ENCODE measurements at regions not wholly inside any gene's neighbourhood (a gene's known extent, or its start where the extent isn't known, plus 50 kb on each side); places are given as distances from the start of the nearest gene placed in this dataset.
"Not testable (repeated sequence)": the region's sequence is repeated elsewhere in the genome, so short reads cannot be mapped to it uniquely, and the experiment has no call there.

DNA sequence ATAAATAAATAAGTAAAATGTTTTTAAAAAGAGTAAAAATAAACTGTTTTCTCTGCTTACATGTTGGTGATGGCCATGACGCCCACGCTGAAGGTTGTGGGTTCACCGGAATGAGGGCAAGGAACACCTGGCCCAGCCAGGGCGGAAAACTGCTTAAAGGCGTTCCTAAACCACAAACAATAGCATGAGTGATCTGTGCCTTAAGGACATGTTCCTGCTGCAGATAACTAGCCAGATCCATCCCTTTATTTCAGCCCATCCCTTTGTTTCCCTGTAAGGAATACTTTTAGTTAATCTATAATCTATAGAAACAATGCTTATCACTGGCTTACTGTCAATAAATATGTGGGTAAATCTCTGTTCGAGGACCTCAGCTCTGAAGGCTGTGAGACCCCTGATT is 63.3 kb upstream of the CEP78 start:
- DNase-seq = not testable (repeated sequence)

GRCh38 chr9:78171651-78172050 is 64.2 kb upstream of the CEP78 start:
- DNase-seq = no peak

DNA sequence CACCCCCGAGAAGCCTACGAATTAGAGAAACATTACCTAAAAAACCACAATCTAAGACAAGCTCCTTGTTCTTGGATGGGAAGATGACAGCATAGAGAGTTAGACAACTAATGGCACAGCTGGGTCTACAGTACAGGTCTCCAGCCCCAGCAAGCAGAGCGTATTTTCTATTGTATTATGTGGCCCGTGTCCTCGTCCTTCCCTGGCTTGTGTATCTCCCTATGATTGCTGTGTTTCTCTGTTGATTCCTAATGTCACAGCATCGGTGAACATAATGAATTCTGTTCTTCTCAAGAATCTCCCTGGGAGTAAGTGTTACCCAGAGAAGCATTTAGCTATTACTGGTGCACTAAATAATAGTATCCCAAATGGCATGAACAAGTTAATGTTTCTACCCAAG is 66.8 kb upstream of the CEP78 start:
- no peak for DNase-seq

DNA sequence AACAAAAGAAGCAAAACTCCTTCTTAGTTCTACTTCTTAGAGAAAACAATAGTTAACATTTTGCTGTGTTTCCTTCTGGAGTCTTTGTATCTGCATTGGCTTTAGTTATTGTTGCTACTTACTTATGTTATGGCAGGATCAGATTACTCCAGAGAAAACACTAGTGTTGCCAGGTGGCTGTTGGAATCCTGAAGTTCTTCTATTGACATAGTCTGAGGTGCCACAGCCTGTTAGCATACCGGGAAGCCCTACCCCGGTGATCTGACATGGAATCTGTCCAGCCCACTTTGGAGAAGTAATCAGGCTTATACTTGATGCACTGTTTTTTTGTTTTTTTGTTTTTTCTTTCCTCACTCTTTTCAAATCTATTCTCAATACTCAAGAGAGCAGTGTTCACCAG is 68.5 kb upstream of the CEP78 start:
- DNase-seq = no peak

GRCh38 chr9:78163834-78164233 is 72.0 kb upstream of the CEP78 start:
- no peak for DNase-seq

DNA sequence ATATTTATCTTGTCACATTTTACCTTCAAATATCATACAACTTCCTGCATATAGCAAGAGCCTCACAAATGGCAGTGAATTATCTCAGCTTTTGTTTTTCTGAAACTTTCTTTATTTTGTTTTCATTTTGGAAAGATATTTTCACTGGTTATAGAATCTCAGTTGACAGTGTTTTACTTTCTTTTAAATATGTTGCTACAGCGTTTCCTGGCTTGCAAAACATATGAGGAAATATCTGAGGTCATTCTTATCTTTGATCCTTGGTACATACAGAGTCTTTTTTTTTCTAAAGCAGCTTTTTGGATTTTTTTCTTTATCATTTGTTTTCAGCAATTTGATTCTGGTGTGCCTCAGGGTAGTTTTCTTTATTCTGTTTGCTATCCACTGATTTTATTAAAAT is 77.6 kb upstream of the CEP78 start:
- no peak for DNase-seq

- no peak for DNase-seq
Observed at GRCh38 chr9:78150983-78151356, 84.9 kb upstream of the CEP78 start.

DNA sequence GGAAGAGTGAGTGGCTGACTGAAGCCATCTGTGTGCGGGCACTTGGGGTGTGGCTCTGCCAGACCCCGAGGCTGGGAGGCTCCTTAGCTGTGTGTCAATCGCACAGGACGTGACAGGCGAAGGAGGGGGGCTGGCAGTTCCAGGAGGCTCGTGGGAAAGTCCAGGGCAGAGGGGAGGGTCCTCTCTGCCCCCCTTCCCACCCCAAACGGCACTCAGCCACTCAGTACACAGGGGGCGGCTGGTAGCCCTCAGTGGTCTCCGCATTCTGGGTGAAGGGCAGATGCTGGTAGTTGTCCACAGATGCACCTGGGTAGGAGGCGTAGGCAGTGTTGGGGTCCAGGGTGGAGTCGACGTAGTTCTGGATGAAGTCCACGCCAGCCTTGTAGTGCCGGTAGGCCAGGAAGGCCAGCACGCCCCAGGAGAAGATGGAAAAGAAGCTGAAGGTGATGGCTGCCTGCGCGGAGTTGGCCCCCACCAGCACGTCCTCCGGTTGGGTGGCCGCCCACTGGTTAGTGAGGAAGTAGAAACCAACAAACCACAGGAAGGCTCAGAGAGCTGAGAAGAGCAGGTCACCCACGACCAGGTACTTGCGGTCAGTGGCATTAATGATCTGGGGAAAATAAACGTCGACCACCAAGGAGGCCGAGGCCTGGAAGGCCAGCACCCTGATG is 85.4 kb upstream of the CEP78 start:
- no peak for DNase-seq

DNA sequence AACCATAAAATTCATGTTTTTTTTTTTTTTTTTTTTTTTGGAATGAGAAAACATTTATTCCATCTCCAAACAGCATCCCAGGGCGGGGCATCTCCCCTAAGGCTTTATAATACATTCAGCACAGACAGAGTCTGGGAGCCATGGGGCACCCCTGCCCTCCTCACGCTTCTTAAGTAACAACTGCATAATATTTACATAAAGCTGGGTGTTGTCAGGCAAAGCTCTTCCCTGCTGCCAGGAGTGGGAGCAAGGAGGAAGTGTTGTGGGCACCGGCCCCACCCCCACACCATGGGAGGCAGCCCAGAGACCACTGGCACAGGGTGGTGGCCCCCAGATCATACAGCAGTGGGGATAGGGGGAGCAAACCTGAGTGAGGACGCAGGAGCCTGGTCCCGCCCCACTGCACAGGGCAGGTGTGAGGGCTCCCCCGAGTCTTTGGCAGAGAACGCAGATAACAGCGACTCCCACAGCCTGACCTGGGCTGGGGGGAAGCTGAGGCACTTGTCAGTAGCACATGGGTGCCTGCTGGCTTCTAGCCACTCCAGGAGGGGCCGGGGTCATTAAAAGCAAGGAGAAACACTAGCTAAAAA is 86.1 kb upstream of the CEP78 start:
- DNase-seq = no peak

- no peak for DNase-seq
Observed at GRCh38 chr9:78146241-78146640, 89.6 kb upstream of the CEP78 start.

GRCh38 chr9:78144663-78145377 is 91.1 kb upstream of the CEP78 start:
- no peak for DNase-seq

- DNase-seq = no peak
Observed at GRCh38 chr9:78144008-78144381, 91.9 kb upstream of the CEP78 start.

DNA sequence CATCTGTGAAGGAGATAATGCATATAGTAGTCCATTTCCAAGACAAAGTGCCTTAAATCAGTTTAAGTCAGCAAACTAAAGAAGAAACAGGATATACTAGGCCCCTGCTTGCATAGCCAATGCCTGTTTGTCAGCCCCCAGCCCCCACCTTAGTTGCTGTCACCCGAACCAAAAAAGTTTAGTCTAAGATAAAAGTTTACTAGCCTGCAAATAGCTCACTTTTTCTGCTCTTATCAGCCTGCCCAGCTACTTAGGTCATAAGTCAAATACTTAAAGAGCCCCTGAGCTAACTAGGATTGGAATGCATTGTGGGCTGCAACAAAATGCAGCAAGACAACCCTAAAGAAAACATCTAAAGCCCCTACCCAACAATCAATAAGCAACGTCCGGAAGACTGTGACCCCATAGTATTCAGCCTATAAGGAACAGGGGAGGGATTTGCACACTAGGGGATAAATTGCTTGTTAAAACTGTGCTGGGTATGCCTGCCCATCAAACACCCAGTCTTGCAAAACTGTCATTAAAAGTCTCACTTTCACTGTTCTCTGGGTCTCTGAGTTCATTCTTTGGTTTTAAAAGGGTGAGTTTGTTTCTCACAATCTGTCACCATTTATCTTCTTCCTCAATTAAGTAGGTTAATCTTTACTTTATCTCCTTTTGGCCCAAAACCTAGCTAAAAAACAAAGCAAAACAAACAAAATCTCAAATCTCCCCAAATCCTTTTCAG is 92.4 kb upstream of the CEP78 start:
- DNase-seq = no peak

DNA sequence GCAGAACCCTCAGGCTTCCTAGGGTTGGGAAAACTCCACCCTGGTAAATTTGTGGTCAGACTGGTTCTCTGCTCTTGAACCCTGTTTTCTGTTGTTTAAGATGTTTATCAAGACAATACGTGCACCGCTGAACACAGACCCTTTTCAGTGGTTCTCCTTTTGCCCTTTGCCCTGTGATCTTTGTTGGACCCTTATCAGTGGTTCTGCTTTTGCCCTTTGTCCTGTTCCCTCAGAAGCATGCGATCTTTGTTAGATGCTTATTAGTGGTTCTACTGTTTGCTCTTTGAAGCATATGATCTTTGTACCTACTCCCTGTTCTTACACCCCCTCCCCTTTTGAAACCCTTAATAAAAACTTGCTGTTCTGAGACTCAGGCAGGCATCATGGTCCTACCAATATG is 93.6 kb upstream of the CEP78 start:
- DNase-seq = not testable (repeated sequence)

- no peak for DNase-seq
Observed at GRCh38 chr9:78133751-78134150, 102.1 kb upstream of the CEP78 start.

- DNase-seq = no peak
Observed at GRCh38 chr9:78132701-78133058, 101.1 kb upstream of the GNAQ start.

GRCh38 chr9:78131969-78132700 is 100.5 kb upstream of the GNAQ start:
- no peak for DNase-seq

- no peak for DNase-seq
Observed at GRCh38 chr9:78130853-78131252, 99.2 kb upstream of the GNAQ start.

GRCh38 chr9:78130004-78130403 is 98.4 kb upstream of the GNAQ start:
- no peak for DNase-seq

DNA sequence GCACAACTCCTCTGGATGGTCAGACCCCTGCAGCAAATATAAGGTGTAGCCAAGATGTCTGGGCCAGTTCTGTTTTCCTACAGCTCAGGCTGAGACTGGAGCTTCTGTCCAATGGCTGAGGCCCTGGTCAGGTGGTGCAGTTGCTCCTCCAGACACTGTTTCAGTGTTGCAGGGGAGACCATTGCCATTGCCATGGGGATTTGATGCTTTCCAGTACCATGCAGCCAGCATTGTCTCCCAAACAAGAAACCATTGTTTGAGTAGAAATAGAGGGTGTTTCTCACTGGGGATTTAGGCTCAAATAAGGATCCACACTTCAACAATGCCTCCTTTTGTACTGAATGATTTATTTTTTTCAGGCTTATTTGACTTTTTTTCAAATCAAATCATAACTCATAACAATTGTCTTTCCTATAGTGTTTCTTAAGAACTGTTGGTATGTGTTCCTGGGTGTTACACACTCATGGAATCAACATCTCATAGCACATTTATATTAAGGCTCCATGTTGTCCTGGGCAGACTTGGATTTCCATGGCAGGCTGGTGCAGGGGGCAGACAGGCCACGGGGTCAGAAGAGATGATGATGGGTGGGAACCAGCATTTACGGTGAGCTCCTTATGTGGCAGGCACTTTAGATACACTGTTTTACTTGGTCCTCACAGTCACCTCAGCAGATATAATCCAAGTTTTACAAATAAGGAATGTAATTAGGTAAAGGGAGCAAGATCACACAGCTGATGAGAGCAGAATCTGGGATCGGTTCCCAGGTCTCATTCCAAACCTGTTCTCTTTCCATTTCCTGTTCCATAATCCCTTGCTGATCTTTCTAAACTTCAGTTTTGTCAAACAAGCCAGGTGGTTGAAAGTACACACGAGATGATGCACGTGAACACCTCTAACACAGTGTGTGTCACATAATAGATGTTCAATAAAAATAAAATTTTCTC is 95.9 kb upstream of the GNAQ start:
- DNase-seq = no peak

DNA sequence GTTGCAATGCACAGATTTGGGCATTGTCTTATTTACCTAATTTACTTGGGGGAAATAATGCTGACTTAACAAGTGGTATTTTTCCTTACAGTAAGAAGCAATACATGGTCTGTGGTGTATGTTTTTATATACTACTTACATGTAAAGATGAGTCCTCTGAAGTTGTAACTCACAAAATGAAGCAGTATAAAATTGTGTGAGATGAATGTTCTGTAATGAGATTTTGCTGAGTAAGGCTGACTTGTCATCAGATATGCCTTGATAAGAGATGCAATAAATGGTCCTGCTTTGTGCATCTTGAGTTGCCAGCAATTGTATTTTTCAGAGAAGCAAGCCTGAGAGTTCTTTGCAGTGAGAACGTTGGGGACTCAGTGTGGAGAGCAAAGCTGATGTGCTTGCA is 92.2 kb upstream of the GNAQ start:
- no peak for DNase-seq

DNA sequence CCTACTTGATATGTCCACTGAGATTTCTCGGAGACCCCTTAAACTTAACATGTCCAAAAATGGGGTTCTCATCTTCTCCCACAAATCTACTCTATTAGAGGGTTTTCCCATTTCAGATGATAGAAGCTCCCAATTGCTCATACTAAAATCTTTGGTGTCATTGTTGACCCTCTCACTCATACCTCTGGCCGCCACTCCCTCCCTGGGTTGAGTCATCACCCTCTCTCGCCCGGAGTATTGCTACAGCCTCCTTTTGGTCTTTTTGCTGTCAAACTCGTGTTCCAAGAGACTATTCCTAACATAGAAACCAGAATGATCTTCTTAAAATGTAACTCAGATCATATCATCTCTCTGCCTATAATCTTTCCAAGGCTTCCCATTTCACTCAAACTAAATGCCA is 91.0 kb upstream of the GNAQ start:
- no peak for DNase-seq
